ENCODE measurements at regions not wholly inside any gene's neighbourhood (a gene's known extent, or its start where the extent isn't known, plus 50 kb on each side); places are given as distances from the start of the nearest gene placed in this dataset.

DNA sequence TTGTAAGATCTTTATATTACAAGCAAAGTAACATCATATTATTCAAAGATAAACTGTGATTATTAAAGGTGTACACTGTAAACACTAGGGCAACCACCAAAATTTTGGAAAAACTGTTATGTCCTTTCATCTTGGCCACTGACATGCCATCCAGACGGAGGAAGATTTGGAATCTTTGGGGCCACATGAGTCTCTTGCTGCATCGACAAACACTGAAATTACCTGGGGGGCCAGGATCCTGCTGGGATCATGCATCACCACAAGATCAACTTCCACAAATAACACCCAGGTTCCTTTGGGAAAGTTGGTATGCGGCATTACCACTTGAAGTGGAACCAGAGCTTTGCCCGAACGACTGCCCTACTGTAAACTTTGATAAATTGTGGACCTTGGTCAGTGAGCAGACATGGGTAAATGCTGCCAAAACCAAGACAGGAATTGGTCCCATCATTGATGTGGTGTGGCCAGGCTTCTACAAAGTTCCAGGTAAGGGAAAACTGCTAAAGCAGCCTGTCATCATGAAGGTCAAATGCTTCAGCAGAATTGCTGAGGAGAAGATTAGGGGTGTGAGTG lies 110.6 kb upstream of the UXS1 start:
- Mint-ChIP-seq H3K4me3 (no peak overlapping the region), H3K4me1 (peaks cover 16% of the 10 kb centered on the region), H3K27me3 (no peaks in the 10 kb centered on the region), H3K36me3 (ENCODE audit: low read depth) (no peaks in the 10 kb centered on the region), H3K9me3 (peaks cover 6% of the 10 kb centered on the region), H3K27ac (no peak overlapping the region)
- ChIA-PET CTCF (no interaction called here), POLR2A (no interaction called here)
- no peak for DNase-seq
- TF ChIP-seq, protein P1, sequence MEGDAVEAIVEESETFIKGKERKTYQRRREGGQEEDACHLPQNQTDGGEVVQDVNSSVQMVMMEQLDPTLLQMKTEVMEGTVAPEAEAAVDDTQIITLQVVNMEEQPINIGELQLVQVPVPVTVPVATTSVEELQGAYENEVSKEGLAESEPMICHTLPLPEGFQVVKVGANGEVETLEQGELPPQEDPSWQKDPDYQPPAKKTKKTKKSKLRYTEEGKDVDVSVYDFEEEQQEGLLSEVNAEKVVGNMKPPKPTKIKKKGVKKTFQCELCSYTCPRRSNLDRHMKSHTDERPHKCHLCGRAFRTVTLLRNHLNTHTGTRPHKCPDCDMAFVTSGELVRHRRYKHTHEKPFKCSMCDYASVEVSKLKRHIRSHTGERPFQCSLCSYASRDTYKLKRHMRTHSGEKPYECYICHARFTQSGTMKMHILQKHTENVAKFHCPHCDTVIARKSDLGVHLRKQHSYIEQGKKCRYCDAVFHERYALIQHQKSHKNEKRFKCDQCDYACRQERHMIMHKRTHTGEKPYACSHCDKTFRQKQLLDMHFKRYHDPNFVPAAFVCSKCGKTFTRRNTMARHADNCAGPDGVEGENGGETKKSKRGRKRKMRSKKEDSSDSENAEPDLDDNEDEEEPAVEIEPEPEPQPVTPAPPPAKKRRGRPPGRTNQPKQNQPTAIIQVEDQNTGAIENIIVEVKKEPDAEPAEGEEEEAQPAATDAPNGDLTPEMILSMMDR (IDR thresholded peaks at IDR 0.05), result no peak
- intact Hi-C loops (cut with micrococcal nuclease), result no loop called here
- ATAC-seq (ENCODE audit: low read depth), result no peak

DNA sequence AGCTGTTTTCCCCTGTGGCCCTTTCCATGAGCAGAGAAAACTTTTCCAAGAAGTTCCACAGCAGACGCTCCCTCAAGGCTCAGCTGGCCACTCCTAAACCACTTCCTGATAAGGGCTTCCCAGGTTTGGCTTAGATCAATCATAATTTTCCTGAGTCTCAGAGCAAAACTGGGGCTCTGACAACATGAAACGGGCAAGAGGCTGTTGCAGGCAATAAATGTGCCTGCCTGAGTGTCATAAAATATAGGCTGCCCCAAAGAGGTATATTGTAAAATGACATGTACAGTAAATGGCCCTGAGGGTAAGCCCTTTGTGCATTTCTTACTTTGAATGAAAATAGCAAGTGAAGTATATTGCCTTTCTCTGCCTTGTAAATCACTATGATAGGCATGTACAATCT lies 105.6 kb upstream of the UXS1 start:
- no peak overlapping the region for H3K27ac Mint-ChIP-seq
- no peaks in the 10 kb centered on the region for H3K4me1 Mint-ChIP-seq
- DNase-seq, result no peak
- ChIA-PET POLR2A (no interaction called here), CTCF (no interaction called here)
- H3K9me3 Mint-ChIP-seq, result no peaks in the 10 kb centered on the region
- H3K27me3 Mint-ChIP-seq, result peaks cover 2% of the 10 kb centered on the region
- TF ChIP-seq, protein P1 (IDR thresholded peaks at IDR 0.05), result no peak
- no peak overlapping the region for H3K4me3 Mint-ChIP-seq
- ATAC-seq (ENCODE audit: low read depth), result no peak
- intact Hi-C loops (cut with micrococcal nuclease), result no loop called here
- no peaks in the 10 kb centered on the region for H3K36me3 Mint-ChIP-seq (ENCODE audit: low read depth)

DNA sequence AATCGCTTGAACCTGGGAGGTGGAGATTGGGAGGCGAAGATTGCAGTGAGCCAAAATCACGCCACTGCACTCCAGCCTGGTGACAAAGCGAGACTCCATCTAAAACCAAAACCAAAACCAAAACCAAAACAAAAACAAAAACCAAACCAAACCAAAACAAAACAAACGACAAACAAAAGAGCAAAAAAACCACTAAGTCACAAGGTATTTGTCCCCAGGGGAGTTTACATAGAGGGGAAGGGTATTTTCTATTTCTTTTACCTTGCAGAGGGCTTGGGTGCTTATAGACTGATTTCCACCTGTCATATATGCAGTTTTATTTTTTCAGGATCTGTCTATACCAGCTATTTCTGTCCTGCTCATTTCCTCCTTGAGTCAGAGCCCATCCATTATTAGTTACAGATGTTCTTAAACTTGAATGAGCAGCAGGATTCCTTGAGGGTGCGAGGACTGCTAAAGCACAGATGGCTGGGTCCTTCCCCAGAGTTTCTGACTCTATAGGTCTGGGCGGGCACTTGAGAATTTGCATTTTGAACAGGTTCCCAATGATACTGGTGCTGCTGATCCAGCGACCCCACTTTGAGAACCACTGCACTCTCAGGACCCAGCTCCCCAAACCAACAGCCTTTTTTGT lies 102.2 kb upstream of the UXS1 start:
- Mint-ChIP-seq H3K4me3 (no peak overlapping the region), H3K9me3 (no peaks in the 10 kb centered on the region), H3K36me3 (ENCODE audit: low read depth) (no peaks in the 10 kb centered on the region), H3K27me3 (peaks cover 2% of the 10 kb centered on the region), H3K4me1 (no peaks in the 10 kb centered on the region), H3K27ac (no peak overlapping the region)
- TF ChIP-seq, protein P1 (IDR thresholded peaks at IDR 0.05), result no peak
- ATAC-seq (ENCODE audit: low read depth), result no peak
- no peak for DNase-seq
- ChIA-PET CTCF (no interaction called here), POLR2A (no interaction called here)
- intact Hi-C loops (cut with micrococcal nuclease), result no loop called here

DNA sequence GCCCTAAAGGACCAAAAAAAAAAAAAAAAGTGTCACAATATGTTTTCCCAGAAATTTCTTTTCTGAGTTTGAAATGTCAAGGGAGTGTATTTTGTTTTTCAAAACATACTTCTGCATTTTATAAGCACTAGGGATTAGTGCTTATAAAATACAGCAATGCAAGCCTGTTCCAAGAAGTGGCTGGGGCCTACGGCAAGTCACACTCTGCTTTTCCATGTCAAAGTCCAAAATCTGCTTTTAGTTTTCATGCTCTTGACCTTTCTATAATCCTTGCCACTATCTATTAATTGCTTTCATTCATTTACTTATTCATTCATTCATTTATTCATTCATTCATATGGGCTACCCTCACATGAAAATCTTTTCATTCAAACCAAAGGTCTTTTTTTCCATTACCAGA lies 100.1 kb upstream of the UXS1 start:
- no peaks in the 10 kb centered on the region for H3K4me1 Mint-ChIP-seq
- no peak overlapping the region for H3K4me3 Mint-ChIP-seq
- H3K36me3 Mint-ChIP-seq (ENCODE audit: low read depth), result no peaks in the 10 kb centered on the region
- POLR2A ChIA-PET, result no interaction called here
- TF ChIP-seq, protein P1 (IDR thresholded peaks at IDR 0.05), result no peak
- H3K27ac Mint-ChIP-seq, result no peak overlapping the region
- CTCF ChIA-PET, result no interaction called here
- intact Hi-C loops (cut with micrococcal nuclease), result no loop called here
- no peak for DNase-seq
- peaks cover 2% of the 10 kb centered on the region for H3K27me3 Mint-ChIP-seq
- ATAC-seq (ENCODE audit: low read depth), result no peak
- no peaks in the 10 kb centered on the region for H3K9me3 Mint-ChIP-seq

- DNase-seq (no peak), ATAC-seq (ENCODE audit: low read depth) (no peak)
- ChIA-PET CTCF (no interaction called here), POLR2A (no interaction called here)
- intact Hi-C loops (cut with micrococcal nuclease), result no loop called here
- H3K4me1 Mint-ChIP-seq, result no peaks in the 10 kb centered on the region
- H3K36me3 Mint-ChIP-seq (ENCODE audit: low read depth), result no peaks in the 10 kb centered on the region
- peaks cover 2% of the 10 kb centered on the region for H3K9me3 Mint-ChIP-seq
- no peak overlapping the region for H3K27ac Mint-ChIP-seq
- H3K4me3 Mint-ChIP-seq, result no peak overlapping the region
- TF ChIP-seq, protein P1 (IDR thresholded peaks at IDR 0.05), result no peak
- peaks cover 2% of the 10 kb centered on the region for H3K27me3 Mint-ChIP-seq
Observed at GRCh38 chr2:106293271-106293783, 99.2 kb upstream of the UXS1 start.

Measured in activated B cell treated with CpG ODN at 0.5 μM for 24 hours (primary cell).